K562 (cell line): ENCODE measurements at regions not wholly inside any gene's neighbourhood (a gene's known extent, or its start where the extent isn't known, plus 50 kb on each side); places are given as distances from the start of the nearest gene placed in this dataset.

Experiments
- ATAC-seq: fragments of 200-7000 bp; cut with Tn5 transposase; 3 replicates; pipeline ENCODE4 v1.9.1; 2020; ENCODE audit warnings: moderate library complexity
- BruUV-seq: library from RNA; stranded (reverse); fragments of 400-500 nt; replicated peaks from 2 replicates; lab custom pipeline; 2021; lab: Mats Ljungman, UMichigan
- CTCF ChIA-PET: fragments of 300-600 bp; formaldehyde crosslinking; extraction: SDS; loops from one replicate; lab custom pipeline; 2021; ENCODE audit warnings: low intra/inter-chr PET ratio; lab: Yijun Ruan, JAX
- POLR2A ChIA-PET: fragments of 300-600, 350-650 bp; sonication (Branson Sonifier 250); formaldehyde crosslinking; extraction: SDS; loops from one replicate; lab custom pipeline; 2021; ENCODE audit warnings: antibody characterized with exemption, inconsistent platforms; lab: Yijun Ruan, JAX
- DNase-seq, 4 experiments: peaks; one replicate each; pipeline versions ENCODE4 v3.0.0 to v3.0.0-alpha.2; 2011 to 2018; ENCODE audit warnings: low spot score in 3 of 4, mixed read lengths in 3 of 4; ENCODE audit errors: extremely low read depth in 1 of 4
- FAIRE-seq: peaks from 2 replicates; lab custom pipeline; 2011; peaks lifted over from hg19 to GRCh38; lab: Jason Lieb, UNC
- H2AFZ ChIP-seq: 2 replicates; pipeline ENCODE4 v1.6.0; 2011; ENCODE audit warnings: low read depth, low read length, control low read depth, inconsistent platforms
- H3K27ac ChIP-seq: fragments of 200-600 bp; 3 replicates; pipeline ENCODE4 v1.8.0; 2011; ENCODE audit warnings: low read depth, mild to moderate bottlenecking, control low read depth, inconsistent platforms, low read length, moderate library complexity, mixed read lengths; ENCODE audit errors: extremely low read depth
- H3K27me3 ChIP-seq, 2 experiments: fragments of 300-600 bp in 1 of 2; 2 replicates in 1 of 2; 3 replicates in 1 of 2; pipeline versions ENCODE4 v1.6.0 to v1.8.0; 2011; ENCODE audit warnings: inconsistent platforms in 2 of 2, low read length in 2 of 2, mild to moderate bottlenecking in 1 of 2, mixed read lengths in 1 of 2, moderate library complexity in 1 of 2; ENCODE audit not compliant: control insufficient read depth in 2 of 2, insufficient read depth in 2 of 2
- H3K36me3 ChIP-seq: fragments of 300-600 bp; 3 replicates; pipeline ENCODE4 v1.8.0; 2011; ENCODE audit warnings: mild to moderate bottlenecking, low read length, inconsistent platforms; ENCODE audit not compliant: control insufficient read depth, insufficient read depth
- H3K4me1 ChIP-seq, 2 experiments: fragments of 200-600 bp in 1 of 2; replicated peaks in 1 of 2; 2 replicates in 1 of 2; 3 replicates in 1 of 2; pipeline versions ENCODE4 v1.5.1 to v1.8.0; 2011; ENCODE audit warnings: inconsistent platforms in 2 of 2, low read length in 2 of 2, mild to moderate bottlenecking in 1 of 2, mixed read lengths in 1 of 2, moderate library complexity in 1 of 2; ENCODE audit not compliant: control insufficient read depth in 2 of 2, insufficient read depth in 2 of 2
- H3K4me2 ChIP-seq: 2 replicates; pipeline ENCODE4 v1.6.1; 2011; ENCODE audit warnings: low read length, control low read depth, inconsistent platforms, mixed read lengths; ENCODE audit not compliant: insufficient read depth
- H3K4me3 ChIP-seq: fragments of 200-600 bp; sonication (generic), shearing (Covaris generic); 2 replicates; pipeline ENCODE4 v1.5.1; 2016; ENCODE audit warnings: control low read depth, inconsistent platforms
- H3K79me2 ChIP-seq: fragments of 200-600 bp; 3 replicates; pipeline ENCODE4 v1.8.0; 2011; ENCODE audit warnings: low read length, inconsistent platforms; ENCODE audit not compliant: control insufficient read depth, insufficient read depth
- H3K9ac ChIP-seq, 2 experiments: 2 replicates each; pipeline versions ENCODE4 v1.6.0 to v1.6.1; 2011; ENCODE audit warnings: low read depth in 2 of 2, low read length in 2 of 2, control low read depth in 1 of 2, inconsistent platforms in 1 of 2, mild to moderate bottlenecking in 1 of 2, mixed read lengths in 1 of 2; ENCODE audit not compliant: insufficient read depth in 1 of 2
- H3K9me1 ChIP-seq: one replicate; pipeline ENCODE4 v1.6.0; 2011; ENCODE audit warnings: inconsistent platforms, mild to moderate bottlenecking, low read length, moderate library complexity; ENCODE audit not compliant: control insufficient read depth, insufficient read depth
- H3K9me3 ChIP-seq: replicated peaks from 2 replicates; pipeline ENCODE4 v1.5.1; 2011; ENCODE audit warnings: low read depth, low read length, inconsistent platforms; ENCODE audit not compliant: control insufficient read depth, insufficient read depth
- H4K20me1 ChIP-seq: replicated peaks from 2 replicates; pipeline ENCODE4 v1.6.1; 2011; ENCODE audit warnings: low read length, inconsistent platforms, mixed read lengths; ENCODE audit not compliant: control insufficient read depth, insufficient read depth
- CBX8 ChIP-seq: fragments of 200-600 bp; sonication (generic); IDR thresholded peaks from 2 replicates; pipeline ENCODE4 v1.6.1; 2012; ENCODE audit warnings: borderline replicate concordance, mixed run types, low read depth, mild to moderate bottlenecking, moderate library complexity, mixed read lengths, low read length, control low read depth, inconsistent platforms; ENCODE audit not compliant: poor library complexity, severe bottlenecking; ENCODE audit errors: extremely low read depth
- SP2 ChIP-seq: IDR thresholded peaks from 2 replicates; pipeline ENCODE4 v1.6.1; 2011; ENCODE audit warnings: mild to moderate bottlenecking, low read depth, low read length, moderate library complexity; ENCODE audit not compliant: poor library complexity, severe bottlenecking; ENCODE audit errors: extremely low read depth
- WGBS: fragments of 100-300 bp; shearing (Covaris generic); methylation state at CpG from one replicate; pipeline ENCODE4 v1.1.6; 2016; ENCODE audit warnings: low coverage, mixed read lengths; ENCODE audit not compliant: insufficient coverage; ENCODE audit errors: missing lambda C conversion rate; 5-methylcytosine and 5-hydroxymethylcytosine counted together
- in situ Hi-C: fragments of 300-500 bp; cut with MboI; formaldehyde crosslinking; loops from 4 replicates; pipeline ENCODE4 v1.15.0; 2018; ENCODE audit warnings: inconsistent platforms, mixed read lengths
- intact Hi-C: fragments of 100-400 bp; cut with micrococcal nuclease; formaldehyde crosslinking; loops from 2 replicates; pipeline ENCODE4 v1.14.2; 2022
- TF ChIP-seq, protein P1 (sequence below): fragments of 450-650 bp; IDR thresholded peaks from 2 replicates; pipeline ENCODE4 v1.7.1; 2018; ENCODE audit warnings: mild to moderate bottlenecking, low read depth; ENCODE audit not compliant: partially characterized antibody

DNA sequence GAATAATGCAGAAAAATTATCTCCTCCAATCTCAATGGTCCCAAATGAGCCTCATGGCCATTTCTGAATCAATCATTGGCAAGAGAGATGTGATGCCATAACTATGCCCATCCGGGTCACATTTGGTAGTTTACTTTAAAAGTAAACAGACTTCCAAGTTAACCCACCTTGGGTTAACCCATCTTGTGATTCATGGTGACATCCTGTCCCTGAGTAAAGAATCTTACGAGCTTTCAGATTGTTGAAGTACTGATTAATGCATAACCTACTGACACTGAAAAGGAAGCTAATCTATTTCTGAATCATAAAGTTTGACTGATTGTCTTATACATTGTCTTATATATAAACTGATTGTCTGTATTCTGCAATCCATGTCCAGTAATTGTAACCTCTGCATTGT is 467.2 kb upstream of the AGTR1 start (continued):
- TF ChIP-seq, protein P1, sequence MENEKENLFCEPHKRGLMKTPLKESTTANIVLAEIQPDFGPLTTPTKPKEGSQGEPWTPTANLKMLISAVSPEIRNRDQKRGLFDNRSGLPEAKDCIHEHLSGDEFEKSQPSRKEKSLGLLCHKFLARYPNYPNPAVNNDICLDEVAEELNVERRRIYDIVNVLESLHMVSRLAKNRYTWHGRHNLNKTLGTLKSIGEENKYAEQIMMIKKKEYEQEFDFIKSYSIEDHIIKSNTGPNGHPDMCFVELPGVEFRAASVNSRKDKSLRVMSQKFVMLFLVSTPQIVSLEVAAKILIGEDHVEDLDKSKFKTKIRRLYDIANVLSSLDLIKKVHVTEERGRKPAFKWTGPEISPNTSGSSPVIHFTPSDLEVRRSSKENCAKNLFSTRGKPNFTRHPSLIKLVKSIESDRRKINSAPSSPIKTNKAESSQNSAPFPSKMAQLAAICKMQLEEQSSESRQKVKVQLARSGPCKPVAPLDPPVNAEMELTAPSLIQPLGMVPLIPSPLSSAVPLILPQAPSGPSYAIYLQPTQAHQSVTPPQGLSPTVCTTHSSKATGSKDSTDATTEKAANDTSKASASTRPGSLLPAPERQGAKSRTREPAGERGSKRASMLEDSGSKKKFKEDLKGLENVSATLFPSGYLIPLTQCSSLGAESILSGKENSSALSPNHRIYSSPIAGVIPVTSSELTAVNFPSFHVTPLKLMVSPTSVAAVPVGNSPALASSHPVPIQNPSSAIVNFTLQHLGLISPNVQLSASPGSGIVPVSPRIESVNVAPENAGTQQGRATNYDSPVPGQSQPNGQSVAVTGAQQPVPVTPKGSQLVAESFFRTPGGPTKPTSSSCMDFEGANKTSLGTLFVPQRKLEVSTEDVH: no peak
- TF ChIP-seq SP2: no peak
- TF ChIP-seq, all 486 proteins: peak for 0

DNA sequence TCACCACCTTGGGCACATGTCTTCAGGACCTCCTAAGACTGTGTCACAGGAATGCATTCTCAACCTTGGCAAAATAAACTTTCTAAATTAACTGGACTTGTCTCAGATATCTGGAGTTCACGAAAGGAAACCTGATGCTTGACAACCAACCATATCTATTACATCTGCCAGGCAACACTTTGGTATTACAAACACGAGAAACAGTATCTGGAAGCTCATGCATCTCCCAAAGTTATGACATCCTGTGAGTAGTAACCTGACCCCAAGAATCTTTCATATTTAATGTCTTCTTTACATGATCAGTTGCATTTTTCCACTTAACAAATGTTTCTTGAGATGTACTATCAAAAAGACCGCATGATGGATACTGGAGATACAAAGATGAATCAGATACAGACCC is 465.3 kb upstream of the AGTR1 start:
- Histone ChIP-seq H3K4me2 (no peak overlapping the region), H3K36me3 (no peaks in the 10 kb centered on the region), H3K9me1 (no peaks in the 10 kb centered on the region), H3K4me1 (no peaks in the 10 kb centered on the region), H3K79me2 (no peaks in the 10 kb centered on the region), H3K9me3 (no peaks in the 10 kb centered on the region), H3K27ac (no peak overlapping the region), H3K4me3 (no peak overlapping the region), H3K9ac (no peak overlapping the region), H4K20me1 (no peaks in the 10 kb centered on the region), H2AFZ (no peak overlapping the region), H3K27me3 (no peaks in the 10 kb centered on the region)
- 0% methylated on average over 3 of the region's 3 CpGs for whole genome bisulfite sequencing
- no peak for ATAC-seq
- in situ Hi-C loops (no loop called here), intact Hi-C loops (no loop called here)
- TF ChIP-seq CBX8: no peak
- FAIRE-seq: no peak
- no TSS peak for BruUV-seq
- CTCF ChIA-PET: no interaction called here
- DNase-seq: no peak
- POLR2A ChIA-PET: no interaction called here
